HEK293 (cell line): ENCODE measurements at regions not wholly inside any gene's neighbourhood (a gene's known extent, or its start where the extent isn't known, plus 50 kb on each side); places are given as distances from the start of the nearest gene placed in this dataset.

Experiments
- CTCF ChIP-seq: fragments of 450-650 bp; formaldehyde crosslinking; IDR thresholded peaks from 2 replicates; pipeline ENCODE4 v1.5.1; 2016; ENCODE audit warnings: missing biosample characterization, missing genetic modification characterization
- GLI4 ChIP-seq: fragments of 450-650 bp; formaldehyde crosslinking; IDR thresholded peaks from 2 replicates; pipeline ENCODE4 v1.5.1; 2016; ENCODE audit warnings: missing biosample characterization, missing genetic modification characterization
- PATZ1 ChIP-seq: fragments of 450-650 bp; formaldehyde crosslinking; IDR thresholded peaks from 2 replicates; pipeline ENCODE4 v1.5.1; 2016; ENCODE audit warnings: missing biosample characterization, missing genetic modification characterization
- PRDM1 ChIP-seq: fragments of 450-650 bp; formaldehyde crosslinking; IDR thresholded peaks from 2 replicates; pipeline ENCODE4; 2016; ENCODE audit warnings: missing biosample characterization, missing genetic modification characterization
- REST ChIP-seq: fragments of 450-650 bp; formaldehyde crosslinking; IDR thresholded peaks from 2 replicates; pipeline ENCODE4 v1.5.1; 2016; ENCODE audit warnings: missing biosample characterization, missing genetic modification characterization
- ZBTB48 ChIP-seq: fragments of 450-650 bp; formaldehyde crosslinking; IDR thresholded peaks from 2 replicates; pipeline ENCODE4 v1.5.1; 2016; ENCODE audit warnings: missing biosample characterization, missing genetic modification characterization
- ZBTB49 ChIP-seq: fragments of 450-650 bp; formaldehyde crosslinking; IDR thresholded peaks from 2 replicates; pipeline ENCODE4 v1.5.1; 2016; ENCODE audit warnings: missing biosample characterization, missing genetic modification characterization, low read depth
- ZNF121 ChIP-seq: fragments of 450-650 bp; formaldehyde crosslinking; IDR thresholded peaks from 2 replicates; pipeline ENCODE4 v1.5.1; 2016; ENCODE audit warnings: missing biosample characterization, missing genetic modification characterization
- ZNF423 ChIP-seq: fragments of 450-650 bp; formaldehyde crosslinking; IDR thresholded peaks from 2 replicates; pipeline ENCODE4 v1.5.1; 2016; ENCODE audit warnings: missing biosample characterization, missing genetic modification characterization
- ZNF792 ChIP-seq: fragments of 450-650 bp; formaldehyde crosslinking; IDR thresholded peaks from 2 replicates; pipeline ENCODE4 v1.5.1; 2016; ENCODE audit warnings: missing biosample characterization, missing genetic modification characterization

GRCh38 chr14:89042021-89042420 is 217.6 kb downstream of the TTC8 start:
- TF ChIP-seq ZNF792 (tag by site-specific recombination), result no peak
- no peak for TF ChIP-seq CTCF
- TF ChIP-seq REST, result no peak
- no peak for TF ChIP-seq ZNF423 (tag by site-specific recombination)
- TF ChIP-seq ZBTB49 (tag by site-specific recombination), result no peak
- TF ChIP-seq ZBTB48 (tag by site-specific recombination), result no peak
- no peak for TF ChIP-seq ZNF121 (tag by site-specific recombination)
- TF ChIP-seq PRDM1 (tag by site-specific recombination), result no peak
- TF ChIP-seq GLI4 (tag by site-specific recombination), result no peak
- TF ChIP-seq PATZ1 (tag by site-specific recombination), result no peak
